ENCODE measurements at regions not wholly inside any gene's neighbourhood (a gene's known extent, or its start where the extent isn't known, plus 50 kb on each side); places are given as distances from the start of the nearest gene placed in this dataset.

DNA sequence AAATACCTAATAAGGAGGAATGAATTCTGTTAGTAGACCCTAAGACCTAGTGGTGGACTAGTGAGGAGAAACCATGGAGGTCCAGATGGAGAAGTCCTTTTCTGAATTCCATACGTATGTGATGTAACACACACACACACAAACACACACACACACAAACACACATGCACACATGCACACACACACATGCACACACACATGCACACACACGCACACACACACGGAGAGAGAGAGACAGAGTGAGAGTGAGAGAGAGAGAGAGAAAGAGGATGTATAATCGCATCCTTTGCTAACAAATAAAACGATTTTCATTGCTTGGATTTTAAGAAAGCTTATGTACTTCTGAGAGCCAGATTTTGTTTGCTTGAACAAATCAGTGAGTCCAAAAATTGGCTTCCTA, 132.6 kb upstream of the CEP162 start:
- no peak for TF ChIP-seq CTCF (IDR thresholded peaks at IDR 0.05)
- no peak for TF ChIP-seq POLR2A (IDR thresholded peaks at IDR 0.05)
